ENCODE measurements at regions not wholly inside any gene's neighbourhood (a gene's known extent, or its start where the extent isn't known, plus 50 kb on each side); places are given as distances from the start of the nearest gene placed in this dataset.

GRCh38 chr1:244917073-244917670, 52.8 kb upstream of the HNRNPU start:
- TF ChIP-seq FOXM1 (IDR thresholded peaks at IDR 0.05; ENCODE audit: borderline replicate concordance) (no peak), PKNOX1 (IDR thresholded peaks at IDR 0.05) (no peak), SUZ12 (IDR thresholded peaks at IDR 0.05) (no peak)

All from HEK293T (cell line).